AG04449 (cell line): ENCODE measurements at regions not wholly inside any gene's neighbourhood (a gene's known extent, or its start where the extent isn't known, plus 50 kb on each side); places are given as distances from the start of the nearest gene placed in this dataset.

Source experiments
- CTCF ChIA-PET: fragments of 350-600 bp; formaldehyde crosslinking; extraction: SDS; loops from one replicate; lab custom pipeline; 2021; ENCODE audit warnings: antibody characterized with exemption; lab: Yijun Ruan, JAX
- POLR2A ChIA-PET: fragments of 400-600, 350-600 bp; formaldehyde crosslinking; extraction: SDS; loops from one replicate; lab custom pipeline; 2020; ENCODE audit warnings: antibody characterized with exemption, inconsistent platforms; lab: Yijun Ruan, JAX
- DNase-seq: peaks from one replicate; pipeline ENCODE4 v3.0.0-alpha.2; 2010; ENCODE audit warnings: low read depth, low spot score
- H3K4me3 ChIP-seq: 2 replicates; pipeline ENCODE4 v1.5.1; 2011; ENCODE audit warnings: low read depth, mild to moderate bottlenecking, control low read depth, low read length
- TF ChIP-seq, protein P1 (sequence below): IDR thresholded peaks from one replicate; pipeline ENCODE4 v1.5.1; 2011; ENCODE audit warnings: mild to moderate bottlenecking, moderate library complexity, low read length, control low read depth, inconsistent platforms; ENCODE audit not compliant: insufficient read depth; ENCODE audit errors: missing control alignments

DNA sequence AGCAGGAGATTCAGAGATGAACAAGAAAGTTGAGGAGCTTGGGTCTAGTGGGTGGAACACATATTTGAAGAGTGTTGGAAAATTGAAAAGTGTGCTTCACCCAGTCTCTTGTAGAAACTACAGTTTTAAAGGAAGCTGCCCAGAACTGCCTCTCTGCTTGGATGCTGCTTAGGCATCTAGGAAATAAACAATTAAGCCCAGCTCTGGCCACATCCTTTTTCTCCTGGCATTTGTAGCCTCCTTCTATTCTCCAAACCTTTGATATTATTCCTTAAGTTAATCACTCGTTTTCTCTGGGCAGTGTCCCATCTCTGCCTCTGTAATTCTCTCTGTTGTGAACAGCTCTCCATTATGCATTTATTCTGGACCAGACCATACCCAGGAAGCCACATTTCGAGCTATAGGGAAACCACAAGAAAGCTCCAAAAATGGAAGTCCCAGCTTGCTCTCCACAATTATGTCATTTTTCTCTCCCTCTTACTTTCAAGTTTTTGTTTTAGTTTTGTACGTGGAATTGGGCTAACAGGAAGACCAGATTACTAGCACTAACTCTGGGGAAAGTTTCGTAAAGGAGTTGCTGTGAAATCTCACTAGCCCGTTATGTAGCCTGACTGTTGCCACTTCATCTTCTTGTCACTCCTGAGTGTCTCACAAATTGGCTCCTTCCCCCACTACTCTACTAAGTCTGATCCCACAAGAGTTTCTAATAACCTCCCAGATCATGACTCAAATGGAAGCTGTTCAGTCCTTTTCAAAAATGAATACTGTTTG lies 102.2 kb downstream of the NTMT2 start:
- POLR2A ChIA-PET: no interaction called here
- CTCF ChIA-PET: no interaction called here
- H3K4me3 ChIP-seq: no peak overlapping the region
- no peak for DNase-seq
- TF ChIP-seq, protein P1, sequence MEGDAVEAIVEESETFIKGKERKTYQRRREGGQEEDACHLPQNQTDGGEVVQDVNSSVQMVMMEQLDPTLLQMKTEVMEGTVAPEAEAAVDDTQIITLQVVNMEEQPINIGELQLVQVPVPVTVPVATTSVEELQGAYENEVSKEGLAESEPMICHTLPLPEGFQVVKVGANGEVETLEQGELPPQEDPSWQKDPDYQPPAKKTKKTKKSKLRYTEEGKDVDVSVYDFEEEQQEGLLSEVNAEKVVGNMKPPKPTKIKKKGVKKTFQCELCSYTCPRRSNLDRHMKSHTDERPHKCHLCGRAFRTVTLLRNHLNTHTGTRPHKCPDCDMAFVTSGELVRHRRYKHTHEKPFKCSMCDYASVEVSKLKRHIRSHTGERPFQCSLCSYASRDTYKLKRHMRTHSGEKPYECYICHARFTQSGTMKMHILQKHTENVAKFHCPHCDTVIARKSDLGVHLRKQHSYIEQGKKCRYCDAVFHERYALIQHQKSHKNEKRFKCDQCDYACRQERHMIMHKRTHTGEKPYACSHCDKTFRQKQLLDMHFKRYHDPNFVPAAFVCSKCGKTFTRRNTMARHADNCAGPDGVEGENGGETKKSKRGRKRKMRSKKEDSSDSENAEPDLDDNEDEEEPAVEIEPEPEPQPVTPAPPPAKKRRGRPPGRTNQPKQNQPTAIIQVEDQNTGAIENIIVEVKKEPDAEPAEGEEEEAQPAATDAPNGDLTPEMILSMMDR: no peak

DNA sequence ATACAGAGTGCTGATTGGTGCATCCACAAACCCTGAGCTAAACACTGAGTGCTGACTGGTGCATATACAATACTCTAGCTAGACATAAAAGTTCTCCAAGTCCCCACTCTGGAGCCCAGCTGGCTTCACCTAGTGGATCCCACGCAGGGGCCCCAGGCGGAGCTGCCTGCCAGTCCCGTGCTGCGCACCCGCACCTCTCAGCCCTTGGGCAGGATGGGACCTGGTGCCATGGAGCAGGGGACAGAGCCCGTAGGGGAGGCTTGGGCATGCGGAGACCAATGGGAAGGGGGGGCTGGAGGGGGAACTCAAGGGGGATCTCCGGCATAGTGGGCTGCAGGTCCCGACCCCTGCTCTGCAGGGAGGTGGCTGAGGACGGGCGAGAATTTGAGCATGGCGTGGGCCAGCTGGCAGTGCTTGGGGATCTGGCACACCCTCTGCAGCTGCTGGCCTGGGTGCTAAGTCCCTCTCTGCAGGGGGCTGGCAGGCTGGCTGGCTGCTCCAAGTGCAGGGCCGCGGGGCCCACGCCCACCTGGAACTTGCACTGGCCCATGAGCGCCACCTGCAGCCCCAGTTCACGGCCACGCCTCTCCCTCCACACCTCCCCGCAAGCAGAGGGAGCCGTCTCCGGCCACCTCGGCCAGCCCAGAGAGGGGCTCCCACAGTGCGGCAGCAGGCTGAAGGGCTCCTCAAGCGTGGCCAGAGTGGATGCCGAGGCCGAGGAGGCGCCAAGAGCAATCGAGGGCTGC lies 104.9 kb downstream of the NTMT2 start:
- POLR2A ChIA-PET: interaction anchor here (0.6 kb wide), 1 partner anchor 281 kb away, joined by 3 read pairs; the partner anchor contains the start of gene GORAB
- CTCF ChIA-PET: interaction anchor here (0.6 kb wide), 1 partner anchor 74 kb away, joined by 4 read pairs; no protein-coding TSS in a partner anchor
- TF ChIP-seq, protein P1: no peak
- DNase-seq: no peak
- H3K4me3 ChIP-seq: no peak overlapping the region

DNA sequence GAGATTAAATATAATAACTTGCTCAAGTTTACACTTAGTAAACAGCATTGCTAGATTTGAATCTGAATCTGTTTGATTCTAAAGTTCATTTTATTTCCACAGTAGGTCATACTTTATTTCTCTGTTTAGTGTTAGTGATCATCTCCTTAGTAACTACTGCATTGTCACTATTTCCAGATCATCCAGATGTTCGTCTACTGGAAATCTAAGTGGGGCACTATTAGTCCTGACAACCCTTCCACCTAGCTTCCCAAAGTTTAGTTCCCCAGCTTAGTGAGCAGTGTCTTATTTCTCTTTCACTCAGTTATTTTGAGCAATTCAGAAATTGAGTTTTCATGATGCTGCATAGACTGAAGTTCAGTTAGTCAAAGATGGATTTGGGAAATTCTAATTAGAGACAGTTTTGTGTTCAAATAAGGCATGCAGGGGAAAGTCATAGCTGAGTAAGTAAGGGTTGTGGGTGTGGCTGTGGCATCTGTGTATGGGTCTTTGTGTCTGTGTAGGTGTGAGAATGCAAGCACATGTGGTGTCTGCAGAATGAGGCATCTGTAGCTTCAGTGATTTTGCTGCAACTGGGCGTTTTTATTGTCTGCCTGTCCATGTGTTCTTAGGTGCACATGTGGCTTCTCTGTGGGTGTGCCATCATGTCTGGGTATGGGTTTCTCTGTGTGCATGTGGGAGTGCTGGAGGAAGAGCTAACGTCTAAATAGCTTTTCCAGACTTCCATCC lies 107.3 kb downstream of the NTMT2 start:
- ChIA-PET CTCF (no interaction called here), POLR2A (no interaction called here)
- no peak for DNase-seq
- TF ChIP-seq, protein P1: no peak
- no peak overlapping the region for H3K4me3 ChIP-seq

DNA sequence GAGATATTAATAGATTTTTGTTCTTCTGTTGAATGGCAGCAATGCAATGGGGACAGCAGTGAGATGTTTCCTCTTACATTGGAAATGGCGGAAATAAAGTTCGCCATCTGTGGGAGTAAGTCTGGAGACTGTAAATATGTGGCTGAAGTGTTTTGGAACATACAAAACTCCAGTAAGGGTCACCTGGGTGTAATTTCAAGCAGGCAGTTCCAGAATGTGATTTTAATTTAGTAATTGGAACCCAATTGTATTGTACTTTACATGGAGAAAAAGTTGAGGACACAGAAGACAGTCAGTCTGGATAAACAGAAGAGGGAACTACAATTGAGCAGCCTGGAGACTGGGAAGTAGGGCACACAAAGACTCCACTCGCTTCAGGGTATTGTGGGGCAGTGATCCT lies 108.6 kb downstream of the NTMT2 start:
- no peak overlapping the region for H3K4me3 ChIP-seq
- ChIA-PET POLR2A (interaction anchor here (0.6 kb wide), 1 partner anchor 55 kb away, joined by 3 read pairs; no protein-coding TSS in a partner anchor), CTCF (no interaction called here)
- DNase-seq: no peak
- TF ChIP-seq, protein P1: no peak

DNA sequence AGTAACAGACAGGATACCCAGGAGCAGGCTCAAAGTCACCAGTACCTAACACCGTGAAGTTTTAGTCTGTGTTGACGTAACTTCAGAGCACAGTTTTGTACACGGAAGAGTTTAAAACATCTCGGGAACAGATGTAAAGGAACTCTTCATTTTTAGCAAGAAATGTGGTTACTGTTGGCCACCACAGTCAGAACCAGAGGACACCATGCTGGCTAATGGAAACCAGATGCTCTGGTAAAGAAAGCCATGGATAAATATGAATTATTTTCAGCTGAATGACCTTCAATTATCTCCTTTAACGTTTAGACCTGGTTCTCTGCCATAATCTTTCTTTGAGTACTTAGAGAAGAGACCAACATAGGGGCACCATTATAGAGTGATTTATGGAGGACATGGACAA lies 115.9 kb downstream of the NTMT2 start:
- POLR2A ChIA-PET: no interaction called here

More for the DNA sequence above, 115.9 kb downstream of the NTMT2 start:
- TF ChIP-seq, protein P1: no peak
- no peak overlapping the region for H3K4me3 ChIP-seq
- CTCF ChIA-PET: interaction anchor here (1.5 kb wide), 1 partner anchor 252 kb away, joined by 3 read pairs; no protein-coding TSS in a partner anchor
- DNase-seq: no peak
